ENCODE measurements at regions not wholly inside any gene's neighbourhood (a gene's known extent, or its start where the extent isn't known, plus 50 kb on each side); places are given as distances from the start of the nearest gene placed in this dataset.

DNA sequence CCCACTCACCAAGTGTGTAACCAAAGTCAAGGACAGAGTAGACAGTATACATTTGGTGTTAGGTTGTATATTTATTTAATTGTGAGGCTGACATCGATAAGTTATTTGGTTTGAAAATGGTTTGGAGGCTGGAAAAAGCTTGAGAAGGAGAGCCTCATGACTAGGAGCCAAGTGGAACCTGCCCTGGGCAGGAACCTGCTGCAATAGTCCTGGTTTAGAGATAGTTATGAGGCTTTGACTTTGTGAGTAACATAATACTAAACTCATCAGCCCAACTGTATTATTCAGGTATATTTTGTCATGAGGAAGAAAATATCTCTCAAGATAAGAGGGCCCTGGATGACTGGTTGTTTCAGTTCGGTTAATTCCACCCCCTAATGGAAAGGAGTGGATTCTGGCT lies 234.3 kb upstream of the CYRIA start:
- DNase-seq (ENCODE audit: low read depth): no peak

DNA sequence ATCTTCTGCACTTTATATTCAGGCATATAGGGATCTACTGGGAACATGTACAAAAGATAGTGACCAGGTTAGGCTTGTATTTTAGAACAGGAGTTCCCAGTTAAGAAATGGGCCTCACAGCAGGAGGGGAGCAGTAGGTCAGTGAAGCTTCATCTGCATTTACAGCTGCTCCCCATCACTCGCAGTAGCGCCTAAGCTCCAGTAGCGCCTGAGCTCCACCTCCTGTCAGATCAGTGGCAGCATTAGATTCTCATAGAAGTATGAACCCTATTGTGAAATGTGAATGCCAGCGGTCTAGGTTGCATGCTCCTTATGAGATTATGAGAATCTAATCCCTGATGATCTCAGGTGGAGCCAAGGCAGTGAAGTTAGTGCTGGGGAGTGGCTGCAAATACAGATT lies 224.4 kb upstream of the CYRIA start:
- no peak for DNase-seq (ENCODE audit: low read depth)

DNA sequence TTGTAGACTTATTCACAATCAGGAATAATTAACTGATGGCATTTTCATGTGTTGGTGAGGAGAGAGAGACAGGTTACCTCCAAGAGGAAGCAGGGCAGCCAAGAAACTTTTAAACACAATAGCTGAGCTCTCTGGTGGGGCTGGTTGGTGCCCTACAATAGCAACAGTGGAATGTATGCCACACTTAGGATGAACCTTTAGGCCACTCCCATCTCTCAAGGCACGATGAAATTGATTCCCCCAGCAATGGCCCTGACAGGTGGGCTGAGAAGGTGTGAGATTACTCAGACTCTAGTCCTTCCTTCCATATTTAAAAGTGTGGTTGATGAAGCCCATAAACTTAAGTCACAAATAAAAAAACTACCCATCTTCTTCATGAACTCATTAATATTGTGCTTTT lies 219.4 kb upstream of the CYRIA start:
- DNase-seq (ENCODE audit: low read depth): no peak

DNA sequence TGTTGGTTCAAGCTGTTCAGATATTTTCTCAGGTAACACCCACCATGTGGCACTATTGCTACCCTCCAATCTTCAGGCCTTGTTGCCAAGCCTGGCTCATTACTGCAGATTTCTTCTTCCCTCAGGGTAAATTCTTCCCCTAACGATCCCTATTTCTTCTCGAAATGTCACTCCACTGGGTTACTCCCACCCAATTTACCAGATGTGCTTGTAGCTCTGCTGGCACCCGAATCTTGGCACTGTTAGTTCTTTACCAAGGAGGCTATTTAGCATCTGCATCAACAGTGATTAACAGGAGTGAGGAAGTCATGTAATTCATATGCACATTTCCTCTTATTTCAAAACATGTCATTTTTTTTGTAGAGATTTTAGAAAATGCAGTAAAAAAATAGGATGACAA lies 217.1 kb upstream of the CYRIA start:
- no peak for DNase-seq (ENCODE audit: low read depth)

DNA sequence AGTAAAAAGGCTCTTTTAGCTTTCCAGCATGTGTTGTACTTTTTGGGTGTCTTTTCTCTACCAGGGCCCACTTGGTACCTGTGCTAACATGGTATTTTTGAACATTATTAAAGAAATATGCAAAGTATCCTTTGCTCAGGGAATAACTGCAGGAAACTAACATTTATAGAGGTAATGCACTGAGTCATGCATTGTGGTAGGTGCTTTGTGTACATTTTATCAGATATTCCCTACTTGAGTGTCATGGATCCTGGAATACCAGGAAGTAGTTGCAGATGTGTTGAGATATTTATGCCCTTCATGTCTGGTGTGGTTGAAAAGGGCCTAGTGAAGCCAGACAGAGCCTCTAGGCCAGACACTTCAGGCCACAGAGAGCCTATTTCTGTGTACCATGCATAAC lies 215.5 kb upstream of the CYRIA start:
- no peak for DNase-seq (ENCODE audit: low read depth)

DNA sequence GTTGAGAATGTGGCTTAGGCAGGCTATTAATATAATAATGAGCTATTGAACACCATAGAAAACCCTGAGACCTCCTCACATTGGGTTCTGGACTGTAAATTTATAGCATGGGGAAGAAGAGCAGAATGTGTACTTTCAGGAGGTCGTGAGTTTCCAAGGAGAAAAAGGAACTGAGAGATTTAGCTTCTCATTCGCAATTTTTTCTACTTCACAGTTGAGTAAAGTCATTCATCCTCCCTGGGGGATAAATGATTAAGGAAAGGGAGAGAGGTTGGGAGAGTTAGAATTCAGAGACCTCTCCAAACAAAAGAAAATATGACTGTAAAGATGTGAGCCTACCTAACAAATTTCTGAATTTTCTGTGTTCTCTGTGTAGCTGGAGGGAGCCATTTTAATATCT lies 205.8 kb upstream of the CYRIA start:
- no peak for DNase-seq (ENCODE audit: low read depth)

DNA sequence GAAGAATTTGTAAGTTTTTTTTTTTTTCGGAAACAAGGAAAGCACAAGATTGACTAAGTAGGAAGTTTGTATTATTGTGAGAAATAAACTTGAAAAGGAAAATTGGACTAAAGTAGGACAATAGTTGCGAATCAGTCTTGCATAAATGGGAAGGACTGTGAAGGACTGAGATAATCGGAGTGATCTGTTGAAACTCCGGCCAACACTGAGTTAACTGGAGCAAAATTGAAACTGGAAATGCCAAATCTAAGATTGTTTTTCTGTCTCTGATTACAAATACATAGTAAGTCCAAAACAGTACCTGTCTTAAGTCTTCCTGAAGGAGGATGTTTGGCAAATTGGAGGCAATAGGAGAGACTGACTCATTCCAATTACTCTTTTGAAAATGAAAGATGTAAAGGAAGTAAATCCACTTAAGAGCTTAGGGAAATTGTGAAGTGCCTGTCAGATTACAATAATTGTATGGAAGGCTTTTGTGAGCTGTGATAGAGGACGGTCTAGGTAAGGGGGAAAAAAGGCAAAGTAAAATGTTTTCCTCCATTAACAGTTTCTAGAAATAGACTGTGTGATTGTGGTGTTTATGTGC lies 204.9 kb upstream of the CYRIA start:
- DNase-seq (ENCODE audit: low read depth): no peak

DNA sequence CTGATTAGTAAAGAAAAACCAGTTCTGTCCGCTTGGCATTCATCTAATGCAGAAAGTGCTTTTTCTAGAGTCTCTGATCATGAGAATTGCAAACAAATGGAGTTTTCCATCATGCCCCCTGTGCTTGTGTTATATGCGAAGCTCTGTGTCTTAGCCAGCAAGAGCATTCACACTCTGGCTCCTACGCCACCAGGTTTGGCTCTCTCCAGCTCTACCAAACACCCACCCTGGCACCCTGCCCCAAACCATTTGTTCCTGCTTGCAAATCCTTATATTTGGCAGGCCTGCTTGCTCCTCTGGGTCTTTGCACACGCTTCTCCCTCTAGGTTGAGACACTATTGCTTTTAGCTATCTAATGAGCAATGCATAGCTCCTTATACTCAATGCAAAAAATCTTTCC lies 204.1 kb upstream of the CYRIA start:
- DNase-seq (ENCODE audit: low read depth): no peak

DNA sequence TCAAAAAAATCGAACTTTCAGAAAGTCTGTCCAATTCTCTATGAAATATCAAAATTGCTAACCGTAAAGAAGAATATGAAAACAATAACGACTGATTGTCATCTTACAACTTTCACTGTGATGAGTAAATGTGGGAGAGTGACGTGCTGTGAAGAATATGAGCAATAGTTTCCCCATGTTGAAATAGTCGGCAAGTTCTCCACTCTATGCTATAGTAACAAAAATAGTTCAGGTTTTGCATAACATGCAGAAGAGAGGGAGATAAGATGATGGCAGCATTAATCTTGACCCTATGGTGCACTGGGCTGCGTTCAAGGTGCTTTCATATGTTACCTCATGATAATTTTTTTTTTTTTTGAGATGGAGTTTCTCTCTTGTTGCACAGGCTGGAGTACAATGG lies 196.8 kb upstream of the CYRIA start:
- DNase-seq (ENCODE audit: low read depth): no peak

DNA sequence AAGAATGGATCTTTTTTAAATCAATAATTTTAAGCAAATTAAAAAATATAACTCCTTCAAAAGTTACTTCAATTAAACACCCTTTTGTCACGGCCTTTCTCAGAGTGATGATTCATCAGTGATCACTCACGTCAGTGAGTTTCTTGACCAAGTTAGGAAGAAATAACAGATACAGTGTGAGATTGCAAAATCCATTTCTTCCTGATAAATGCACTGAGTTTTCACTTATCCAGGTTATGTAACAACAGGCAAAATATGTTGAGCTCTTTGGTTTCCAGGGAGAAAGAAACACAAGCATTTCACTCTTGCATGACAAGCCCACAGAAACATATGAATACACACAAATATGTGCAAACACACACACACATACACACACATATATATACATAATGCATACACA lies 195.9 kb upstream of the CYRIA start:
- no peak for DNase-seq (ENCODE audit: low read depth)

DNA sequence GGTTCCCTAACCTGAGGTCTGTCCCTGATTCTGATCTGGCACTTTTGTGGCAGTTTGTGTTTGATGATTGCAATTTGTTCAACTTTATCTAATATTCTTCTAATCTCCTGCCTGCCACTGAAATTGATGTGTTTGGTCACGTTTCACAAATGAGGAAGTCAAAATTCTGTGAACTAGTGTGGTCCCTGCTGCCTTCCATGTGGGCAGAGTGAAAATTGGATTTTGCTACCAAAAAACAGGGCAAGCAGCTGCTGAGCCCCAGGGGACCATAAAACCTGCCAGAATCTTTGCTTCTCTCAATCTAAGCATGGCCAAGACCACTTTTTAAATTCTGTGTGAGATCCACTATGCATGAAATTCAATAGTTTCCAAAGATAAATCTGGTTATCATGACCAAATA lies 195.5 kb upstream of the CYRIA start:
- no peak for DNase-seq (ENCODE audit: low read depth)

DNA sequence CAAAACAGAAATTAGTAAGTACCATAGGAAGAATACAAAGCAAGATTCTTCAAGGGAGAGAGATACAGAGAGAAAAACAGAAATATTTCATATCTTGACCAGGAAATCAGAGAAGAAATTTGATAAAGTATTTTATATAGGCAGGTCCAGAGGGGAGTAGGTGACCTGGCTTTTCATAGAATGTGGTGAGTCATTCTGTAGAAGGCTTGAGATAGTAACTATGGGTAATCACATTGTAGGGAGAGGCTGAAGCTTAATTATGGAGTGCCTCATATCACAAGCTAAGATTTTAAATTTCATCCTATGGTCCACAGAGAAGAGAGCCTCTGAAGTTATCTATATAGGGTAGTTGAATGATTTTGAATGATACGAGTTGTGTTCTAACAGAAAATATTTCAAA lies 195.0 kb upstream of the CYRIA start:
- no peak for DNase-seq (ENCODE audit: low read depth)

DNA sequence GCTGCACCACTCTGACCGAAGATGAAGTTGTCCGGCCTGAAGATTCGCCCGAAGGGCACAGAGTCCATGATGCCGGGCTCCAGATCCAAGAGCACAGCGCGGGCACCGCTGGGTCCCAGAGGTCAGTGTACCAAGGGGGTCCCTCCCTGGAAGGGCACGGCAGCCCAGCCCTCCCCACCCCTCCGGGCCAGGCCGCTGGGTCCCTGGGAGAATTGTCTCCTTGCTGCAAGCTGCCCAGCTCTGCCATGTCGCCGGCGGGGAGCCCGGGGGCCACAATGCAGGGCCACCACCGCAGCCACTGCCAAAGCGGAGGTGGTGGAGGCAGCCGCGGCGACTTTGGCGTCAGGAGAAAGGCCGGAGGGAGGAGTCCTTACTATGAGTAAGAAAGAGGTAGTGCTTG lies 189.5 kb upstream of the CYRIA start:
- no peak for DNase-seq (ENCODE audit: low read depth)

DNA sequence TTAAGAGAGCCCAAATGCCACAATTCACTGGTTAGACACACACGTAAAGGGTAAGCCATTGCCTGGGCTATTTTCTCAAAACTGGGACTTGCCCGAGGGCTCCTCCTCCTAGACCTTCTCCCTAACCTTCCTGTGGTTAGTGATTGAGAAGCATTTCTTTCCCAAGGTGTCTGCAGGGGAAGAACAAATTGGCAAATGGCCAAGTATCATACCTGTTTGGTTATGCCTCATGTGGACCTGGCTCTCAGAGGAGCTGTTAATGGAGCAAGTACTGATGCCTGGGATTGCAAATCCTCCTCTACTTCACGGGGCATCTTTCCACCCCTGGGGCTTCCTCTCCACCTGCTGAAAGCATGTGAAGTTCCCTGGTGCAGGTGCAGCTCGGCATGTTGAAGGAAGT lies 187.5 kb upstream of the CYRIA start:
- no peak for DNase-seq (ENCODE audit: low read depth)

DNA sequence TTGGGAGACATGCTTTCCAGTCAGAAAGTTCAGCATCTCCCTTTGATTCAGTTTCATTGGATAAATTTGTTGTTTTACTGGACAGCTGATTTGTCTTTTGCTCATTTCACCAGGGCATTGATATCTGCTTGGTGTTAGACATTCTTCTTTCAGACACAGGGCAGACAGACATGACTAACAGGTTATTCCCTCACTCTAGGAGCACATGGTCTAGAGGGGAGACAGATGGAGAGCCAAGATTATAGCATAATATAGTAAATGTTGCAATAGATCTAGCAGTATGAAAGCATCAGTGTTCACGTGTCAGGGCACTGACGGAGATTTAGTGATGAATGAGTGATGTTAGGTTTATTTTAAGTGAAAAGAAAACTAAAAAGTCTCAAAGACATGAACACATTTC lies 187.0 kb upstream of the CYRIA start:
- no peak for DNase-seq (ENCODE audit: low read depth)

DNA sequence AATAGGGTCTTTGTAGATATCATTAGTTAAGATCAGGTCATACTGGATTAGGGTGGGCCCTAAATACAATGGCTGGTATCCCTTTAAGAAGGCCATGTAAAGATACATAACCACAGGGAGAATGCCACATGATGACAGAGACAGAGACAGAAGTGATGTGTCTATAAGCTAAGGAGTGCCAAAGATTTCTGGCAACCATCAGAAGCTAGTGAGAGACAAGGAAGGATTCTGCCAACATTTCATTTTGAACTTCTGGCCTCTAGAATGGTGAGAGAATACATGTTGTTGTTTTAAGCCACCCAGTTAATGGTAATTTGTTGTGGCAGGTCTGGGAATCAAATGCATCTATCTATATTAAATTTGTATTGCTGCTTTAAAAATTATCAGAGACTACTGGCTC lies 185.5 kb upstream of the CYRIA start:
- DNase-seq (ENCODE audit: low read depth): no peak

DNA sequence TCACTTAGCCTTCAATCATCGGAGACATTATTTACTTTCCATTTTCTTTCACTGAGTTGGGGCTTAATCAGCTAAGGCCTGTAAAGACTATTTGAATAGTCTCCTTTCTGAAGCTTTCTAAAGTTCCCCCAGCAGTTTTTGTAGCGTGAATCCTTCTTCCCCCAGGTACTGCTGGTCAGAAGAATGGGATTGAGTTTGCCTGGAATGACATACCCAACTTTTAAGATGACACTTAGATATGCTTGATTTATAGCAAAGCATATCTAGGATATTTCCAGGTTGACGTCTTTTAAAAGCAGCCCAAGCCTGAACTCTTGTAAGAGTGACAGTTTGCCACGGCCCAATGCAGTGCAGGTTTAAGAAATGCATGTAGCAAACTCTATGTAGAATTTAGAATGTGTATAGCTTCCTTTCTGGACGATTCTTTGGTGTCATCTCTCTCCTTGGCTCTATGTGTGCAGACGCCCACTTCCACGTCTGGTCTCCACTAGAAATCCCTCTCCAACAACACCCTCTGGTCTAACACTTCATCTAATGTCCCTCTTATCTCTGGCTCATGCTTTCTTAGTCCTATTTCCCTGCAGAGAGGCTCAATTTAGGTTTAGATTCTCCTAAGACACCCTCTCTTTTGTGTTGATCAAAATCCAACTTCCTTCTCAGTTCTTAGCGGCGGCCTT lies 175.0 kb upstream of the CYRIA start:
- no peak for DNase-seq (ENCODE audit: low read depth)

DNA sequence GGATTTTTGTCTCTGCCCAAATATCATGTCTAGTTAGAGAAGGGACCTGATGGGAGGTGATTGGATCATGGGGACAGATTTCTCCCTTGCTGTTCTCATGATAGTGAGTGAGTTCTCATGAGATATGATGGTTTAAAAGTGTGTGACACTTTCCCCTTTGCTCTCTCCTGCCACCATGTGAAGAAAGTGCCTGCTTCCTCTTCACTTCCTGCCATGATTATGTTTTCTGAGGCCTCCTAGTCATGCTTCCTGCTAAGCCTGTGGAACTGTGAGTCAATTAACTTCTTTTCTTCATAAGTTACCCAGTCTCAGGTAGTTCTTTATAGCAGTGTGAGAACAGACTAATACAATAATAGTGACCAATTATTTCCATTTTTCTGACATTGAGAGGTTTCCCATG lies 167.3 kb upstream of the CYRIA start:
- DNase-seq (ENCODE audit: low read depth): no peak

DNA sequence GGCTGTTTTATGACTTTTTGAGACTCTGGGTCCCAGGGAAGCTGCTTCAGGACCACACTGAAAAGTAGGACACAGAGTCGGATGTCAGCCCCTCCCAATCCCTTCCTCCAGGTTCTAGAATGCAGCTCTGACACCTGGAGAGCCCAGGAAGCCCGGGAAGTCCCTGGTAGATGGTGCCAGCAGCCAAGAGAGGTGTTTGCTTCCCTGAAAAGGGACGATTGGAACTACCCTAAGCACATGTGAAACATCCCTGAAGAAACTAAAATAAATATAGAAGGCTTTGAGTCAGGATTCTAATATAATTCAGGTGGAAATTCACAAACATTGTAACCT lies 163.2 kb upstream of the CYRIA start:
- DNase-seq (ENCODE audit: low read depth): no peak

DNA sequence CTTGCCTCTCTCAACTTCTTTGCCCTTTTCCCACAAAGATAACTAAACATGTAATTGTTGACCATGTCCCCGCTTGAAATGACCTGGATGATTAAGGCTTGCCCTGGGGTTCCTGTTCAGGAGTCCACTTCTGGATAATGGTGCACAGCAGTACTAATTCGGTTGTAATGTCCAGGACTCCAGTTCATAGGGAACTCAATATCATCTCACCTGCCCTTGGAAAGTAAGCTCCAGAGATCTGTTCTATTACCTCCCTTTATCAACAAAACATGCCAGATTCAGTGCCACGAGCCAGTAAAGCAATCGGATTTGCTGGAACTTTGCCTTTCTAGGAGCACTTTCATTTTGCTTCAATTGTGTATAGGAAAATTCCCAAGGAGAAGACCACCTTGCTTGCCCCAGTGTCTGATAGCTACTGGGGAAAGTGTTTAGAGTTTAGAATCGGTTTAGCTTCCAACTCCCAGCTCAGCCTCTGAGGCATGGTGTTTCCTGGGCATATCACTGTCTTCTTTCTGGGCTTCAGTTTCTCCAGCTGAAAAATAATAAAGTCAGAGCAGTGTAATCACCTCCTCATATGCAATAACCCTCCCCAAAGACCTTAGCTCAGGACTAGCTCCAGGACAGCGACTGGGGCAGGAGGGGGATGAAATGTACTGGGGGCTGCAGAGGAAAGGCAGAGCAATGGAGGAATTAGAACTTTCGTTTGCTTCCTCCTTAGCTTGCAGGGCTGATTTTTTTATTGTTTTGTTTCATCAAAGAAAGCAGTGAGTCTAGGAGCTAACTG lies 162.6 kb upstream of the CYRIA start:
- DNase-seq (ENCODE audit: low read depth): no peak

DNA sequence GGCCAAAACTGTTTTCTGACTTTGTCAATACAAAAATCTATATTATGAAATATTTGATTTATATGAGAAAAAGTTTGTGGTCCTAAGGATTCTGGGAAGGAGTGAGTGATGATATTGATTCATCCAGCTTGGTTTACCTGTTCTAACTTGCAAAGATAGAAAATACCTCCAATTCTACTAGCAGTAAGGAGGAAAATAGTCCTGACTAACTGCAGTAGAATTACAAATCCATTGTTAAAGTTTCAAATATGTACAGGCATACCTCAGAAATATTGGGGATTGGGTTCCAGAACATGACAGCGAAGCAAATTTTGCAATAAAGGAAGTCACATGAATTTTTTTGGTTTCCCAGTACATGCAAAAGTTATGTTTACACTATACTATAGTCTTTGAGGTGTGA lies 158.8 kb upstream of the CYRIA start:
- DNase-seq (ENCODE audit: low read depth): no peak

DNA sequence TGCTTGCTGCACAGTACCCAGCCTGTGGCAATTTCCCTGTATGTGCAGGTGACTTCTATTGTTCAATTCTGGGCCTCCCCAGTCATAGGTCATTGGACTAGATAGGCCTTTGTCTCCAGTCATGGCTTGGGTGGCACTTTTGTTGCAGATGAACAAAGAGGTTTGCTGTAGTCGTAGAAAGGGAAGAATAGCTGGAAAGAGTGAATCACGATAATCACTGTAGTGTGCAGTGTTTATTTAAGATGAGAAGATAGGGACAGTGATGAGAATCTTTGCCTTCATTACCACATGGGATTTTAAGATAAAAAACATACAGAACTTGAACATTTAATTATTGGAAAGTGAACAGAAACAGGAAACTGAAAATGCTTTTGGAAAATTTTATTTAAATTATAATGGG lies 156.1 kb upstream of the CYRIA start:
- DNase-seq (ENCODE audit: low read depth): no peak

DNA sequence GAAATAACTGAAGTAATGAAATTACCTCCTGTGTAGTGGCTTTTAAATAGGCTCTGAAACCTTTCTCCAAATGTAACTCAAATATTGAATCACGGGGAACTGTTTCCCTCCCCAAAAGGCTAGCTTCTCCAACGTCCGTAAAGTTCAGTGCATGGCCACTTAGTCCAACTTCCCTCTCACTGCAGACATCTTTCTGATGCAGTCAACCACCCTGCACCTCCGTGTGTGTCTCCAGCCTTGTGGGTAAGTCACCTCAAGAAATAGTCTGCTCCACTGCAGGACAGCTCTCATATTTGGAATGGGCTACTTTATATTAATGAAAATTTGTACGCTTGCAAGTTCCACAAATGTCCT lies 152.5 kb upstream of the CYRIA start:
- DNase-seq (ENCODE audit: low read depth): no peak
